GM18867 (cell line): ENCODE measurements at regions not wholly inside any gene's neighbourhood (a gene's known extent, or its start where the extent isn't known, plus 50 kb on each side); places are given as distances from the start of the nearest gene placed in this dataset.
"Not testable (repeated sequence)": the region's sequence is repeated elsewhere in the genome, so short reads cannot be mapped to it uniquely, and the experiment has no call there.

ENCODE experiments used
- ATAC-seq: cut with Tn5 transposase; IDR thresholded peaks from one replicate; pipeline ENCODE4 v1.9.1; 2021; ENCODE audit warnings: mild to moderate bottlenecking, moderate library complexity; ENCODE audit not compliant: unreplicated experiment

DNA sequence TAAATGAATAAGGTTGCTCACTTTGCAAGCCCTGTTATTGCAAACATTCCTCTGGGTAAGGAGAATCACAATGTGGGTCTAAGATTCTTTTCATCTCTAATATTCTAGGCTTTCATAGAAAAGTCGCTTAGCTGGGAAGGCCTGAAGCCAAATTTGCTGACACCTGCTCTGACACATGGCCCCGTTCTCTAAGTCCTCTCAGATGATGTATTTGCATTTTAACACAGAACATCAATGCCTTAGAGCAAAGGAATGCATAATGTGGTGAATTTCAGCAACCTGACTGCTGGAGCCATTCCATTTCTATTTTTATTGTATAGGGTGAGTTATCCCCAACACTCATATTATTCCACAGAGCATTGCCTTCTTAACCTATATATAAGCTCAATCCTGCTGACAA is 682.1 kb upstream of the NRP1 start:
- no peak for ATAC-seq

GRCh38 chr10:34015700-34016099 is 681.2 kb upstream of the NRP1 start:
- ATAC-seq: no peak

DNA sequence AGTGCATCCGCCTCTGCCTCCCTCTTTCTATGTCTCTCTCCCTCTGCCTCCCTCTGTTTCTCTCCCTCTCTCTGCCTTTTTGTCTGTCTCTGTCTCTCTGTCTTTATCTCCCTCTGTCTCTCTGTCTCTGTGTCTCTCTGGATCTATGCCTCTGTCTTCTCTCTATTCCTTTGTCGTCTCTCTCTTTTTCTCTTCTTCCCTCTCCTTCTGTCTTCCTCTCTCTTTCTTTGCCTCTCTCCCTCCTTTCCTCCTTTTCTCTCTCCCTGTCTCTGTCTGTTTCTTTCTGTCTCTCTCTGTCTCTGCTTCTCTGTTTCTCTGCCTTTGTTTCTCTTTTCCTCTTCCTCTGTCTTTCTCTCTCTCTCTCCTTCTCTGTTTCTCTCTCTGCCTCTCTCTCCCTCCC is 678.8 kb upstream of the NRP1 start:
- no peak for ATAC-seq

DNA sequence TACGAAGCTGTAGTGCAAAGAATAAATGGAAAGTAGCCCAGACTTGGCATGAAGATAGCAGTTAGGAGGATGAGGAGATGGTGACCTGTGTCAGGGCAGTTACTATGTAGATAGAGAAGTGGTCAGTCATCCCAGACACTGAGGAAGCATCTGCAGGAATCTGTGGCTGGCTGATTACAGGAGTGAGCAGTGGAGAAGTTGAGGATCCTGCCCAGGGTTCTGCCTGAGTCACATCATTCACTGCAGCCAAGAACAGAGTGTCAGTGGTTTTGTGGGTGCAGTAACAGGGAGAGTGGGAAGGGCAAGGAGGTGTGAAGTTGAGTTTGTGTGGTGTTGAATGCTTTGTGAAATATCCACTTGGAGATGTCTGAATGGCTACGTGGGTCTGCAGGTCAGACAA is 676.4 kb upstream of the NRP1 start:
- no peak for ATAC-seq

- ATAC-seq: not testable (repeated sequence)
These were observed 675.8 kb upstream of the NRP1 start for GRCh38 chr10:34010228-34010627.

DNA sequence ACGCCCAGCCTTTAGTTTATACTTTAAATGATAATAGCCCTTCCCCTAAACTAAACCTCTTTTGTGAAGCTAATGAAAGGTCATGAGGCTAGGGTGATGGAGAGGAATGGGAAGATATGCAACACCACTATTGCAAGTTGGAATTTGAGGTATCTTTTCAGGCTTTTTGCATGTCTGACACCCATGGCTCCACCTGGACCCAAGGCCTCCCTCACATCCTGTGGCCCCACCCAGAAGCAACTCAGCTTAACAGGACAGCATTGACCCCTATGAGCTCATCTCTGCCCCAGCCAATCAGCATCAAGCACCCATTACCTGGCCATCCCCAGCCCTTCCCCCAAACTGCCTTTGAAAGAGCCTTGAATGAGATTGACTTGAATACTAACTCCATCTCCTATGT is 674.2 kb upstream of the NRP1 start:
- ATAC-seq: no peak

DNA sequence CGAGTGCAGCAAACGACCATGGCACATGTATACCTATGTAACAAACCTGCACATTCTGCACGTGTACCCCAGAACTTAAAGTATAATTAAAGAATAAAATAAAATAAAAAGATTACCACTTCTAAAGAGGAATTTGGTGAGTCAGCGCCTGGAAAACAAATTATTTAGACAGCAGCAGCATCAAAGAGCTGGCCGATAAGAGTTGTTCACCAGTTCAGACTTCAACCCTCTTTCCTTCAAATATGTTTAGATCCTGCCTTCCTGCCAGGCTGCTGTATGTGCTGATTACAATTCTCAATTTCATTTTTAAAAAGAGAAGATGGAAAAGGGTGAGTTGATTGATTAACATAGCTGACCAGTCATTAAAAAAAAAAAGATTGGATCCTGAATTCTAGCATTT is 672.0 kb upstream of the NRP1 start:
- no peak for ATAC-seq

- no peak for ATAC-seq
These were observed 669.1 kb upstream of the NRP1 start for GRCh38 chr10:34003561-34003960.

GRCh38 chr10:34002896-34003295 is 668.4 kb upstream of the NRP1 start:
- peak; percentile 59 for ATAC-seq

DNA sequence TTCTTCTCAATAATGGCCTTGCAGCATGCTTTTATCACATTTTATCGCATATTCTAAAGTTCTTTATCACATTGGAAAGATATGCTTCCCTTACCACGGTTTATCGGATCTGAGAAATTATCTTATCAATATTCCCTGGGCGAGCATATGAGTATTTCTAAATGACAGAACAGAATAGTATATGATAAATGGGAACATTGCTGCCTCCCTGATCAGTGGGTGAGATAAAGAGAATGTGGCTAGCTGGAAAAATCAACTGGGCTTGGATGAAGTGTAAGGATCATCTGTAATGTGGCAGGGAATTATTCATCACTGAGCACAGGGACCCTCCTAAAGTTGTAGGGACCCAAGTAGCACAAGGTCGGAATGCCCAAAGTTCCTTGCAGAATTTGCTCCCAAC is 667.4 kb upstream of the NRP1 start:
- ATAC-seq: no peak

DNA sequence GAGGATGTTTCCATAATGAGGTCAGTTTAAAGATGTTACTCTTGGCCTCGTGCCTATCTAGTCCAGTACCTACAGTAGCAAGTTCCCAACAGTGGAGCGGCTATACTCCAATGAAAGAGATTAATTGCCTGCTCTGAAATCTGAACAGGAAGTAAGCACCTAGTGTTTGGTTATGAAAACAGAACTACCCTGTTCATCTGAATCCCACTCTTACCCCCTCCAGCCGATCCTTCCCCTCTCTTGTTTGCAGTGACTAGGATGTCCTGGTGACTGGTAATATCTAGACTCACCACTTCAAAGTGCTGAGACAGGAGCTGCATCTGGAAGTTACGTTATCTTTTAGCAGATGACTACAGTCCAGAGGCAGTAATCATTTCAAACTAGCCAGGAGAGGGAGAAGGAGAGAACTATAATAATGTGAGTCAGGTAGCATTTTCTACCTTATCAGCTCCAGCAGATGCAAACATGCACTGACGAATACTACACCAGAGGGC is 666.7 kb upstream of the NRP1 start:
- no peak for ATAC-seq

DNA sequence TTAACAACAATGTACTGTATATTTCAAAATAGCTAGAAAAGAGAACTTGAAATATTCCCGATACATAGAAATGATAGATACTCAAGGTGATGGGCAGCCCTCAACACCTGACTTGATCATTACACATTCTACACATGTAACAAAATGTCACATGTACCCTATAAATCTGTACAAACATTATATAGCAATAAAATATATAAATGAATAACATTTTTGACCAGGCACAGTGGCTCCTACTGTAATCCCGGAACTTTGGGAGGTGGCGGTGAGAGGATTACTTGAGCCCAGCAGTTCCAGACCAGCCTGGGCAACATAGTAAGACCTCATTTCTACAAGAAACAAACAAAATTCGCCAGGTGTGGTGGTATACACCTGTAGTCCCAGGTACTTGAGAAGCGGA is 659.5 kb upstream of the NRP1 start:
- ATAC-seq: no peak

GRCh38 chr10:33991924-33992323 is 657.5 kb upstream of the NRP1 start:
- no peak for ATAC-seq

DNA sequence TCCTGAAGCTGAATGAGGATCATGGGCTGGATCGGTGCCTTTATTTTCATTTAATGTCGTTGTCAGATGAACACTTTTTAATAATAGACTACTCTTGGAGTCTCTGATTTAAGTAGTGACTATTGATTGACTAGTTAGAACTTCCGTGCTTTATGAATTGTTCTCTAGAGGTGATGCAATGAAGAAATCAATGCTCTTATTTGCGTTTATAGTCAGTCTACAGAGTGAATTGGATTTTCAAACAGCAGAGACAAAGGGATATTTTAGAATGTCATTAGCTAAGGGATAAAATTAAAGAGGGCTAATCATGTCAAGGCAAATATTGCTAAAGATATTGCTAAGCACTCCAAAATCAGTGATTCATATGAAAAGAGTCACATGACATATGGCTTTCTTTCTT is 652.0 kb upstream of the NRP1 start:
- no peak for ATAC-seq

- ATAC-seq: no peak
These were observed 651.5 kb upstream of the NRP1 start for GRCh38 chr10:33986016-33986415.

DNA sequence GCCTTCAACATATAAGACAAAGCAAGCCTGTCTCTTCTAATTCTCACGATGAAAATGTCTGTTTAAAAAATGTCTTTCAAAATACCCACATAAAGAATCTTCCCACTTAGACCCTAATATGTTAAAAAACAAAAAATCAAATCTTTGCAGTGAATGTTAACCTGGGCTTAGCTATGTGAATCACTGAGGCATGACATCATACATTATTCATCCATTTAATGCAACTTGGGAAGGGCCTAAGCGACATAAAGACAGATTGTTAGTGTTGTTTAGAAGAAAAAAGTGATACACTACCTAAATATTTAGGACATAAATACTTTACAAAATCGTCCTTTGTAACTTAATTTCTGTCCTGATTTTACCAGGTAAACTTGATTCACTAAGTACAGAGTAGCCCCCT is 648.5 kb upstream of the NRP1 start:
- ATAC-seq: no peak

- ATAC-seq: no peak
These were observed 646.8 kb upstream of the NRP1 start for GRCh38 chr10:33981301-33981700.

DNA sequence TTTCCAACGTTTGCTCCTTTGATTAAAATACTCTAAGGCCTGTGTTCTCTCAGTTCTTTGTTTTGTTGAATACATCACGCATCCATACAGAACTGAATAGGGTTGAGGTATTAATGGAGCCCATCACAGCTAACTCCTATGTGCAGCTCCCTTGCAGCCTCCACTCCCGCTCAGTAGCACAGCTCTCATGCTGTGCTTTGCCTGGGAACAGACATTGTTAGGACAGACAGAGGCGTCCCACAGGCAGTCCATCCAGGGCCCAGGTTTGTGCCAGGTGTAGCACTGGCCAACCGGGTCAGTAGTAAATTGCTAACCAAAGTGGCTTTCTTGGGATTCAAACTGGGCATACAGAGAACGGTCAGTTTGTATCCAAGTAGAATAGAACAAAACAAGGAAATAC is 644.7 kb upstream of the NRP1 start:
- ATAC-seq: no peak

DNA sequence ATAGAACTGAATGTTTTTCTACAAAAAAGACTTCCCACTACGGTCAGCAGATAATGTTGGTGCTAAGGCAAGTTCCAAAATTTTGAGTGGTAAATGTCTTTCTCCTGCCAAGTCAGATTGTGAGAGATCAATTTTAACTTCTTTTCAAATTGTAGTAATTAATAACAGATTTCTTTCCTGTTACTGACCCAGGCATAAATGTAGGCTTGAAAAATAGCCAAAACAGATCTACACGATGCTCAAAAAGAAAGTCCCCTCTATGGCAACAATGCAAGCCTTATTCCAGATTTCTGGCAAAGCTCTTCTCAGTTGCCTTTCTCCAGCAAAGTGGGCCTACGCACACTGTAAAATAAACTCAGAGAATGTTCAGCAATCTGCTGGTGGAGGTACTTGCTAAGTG is 641.0 kb upstream of the NRP1 start:
- no peak for ATAC-seq

DNA sequence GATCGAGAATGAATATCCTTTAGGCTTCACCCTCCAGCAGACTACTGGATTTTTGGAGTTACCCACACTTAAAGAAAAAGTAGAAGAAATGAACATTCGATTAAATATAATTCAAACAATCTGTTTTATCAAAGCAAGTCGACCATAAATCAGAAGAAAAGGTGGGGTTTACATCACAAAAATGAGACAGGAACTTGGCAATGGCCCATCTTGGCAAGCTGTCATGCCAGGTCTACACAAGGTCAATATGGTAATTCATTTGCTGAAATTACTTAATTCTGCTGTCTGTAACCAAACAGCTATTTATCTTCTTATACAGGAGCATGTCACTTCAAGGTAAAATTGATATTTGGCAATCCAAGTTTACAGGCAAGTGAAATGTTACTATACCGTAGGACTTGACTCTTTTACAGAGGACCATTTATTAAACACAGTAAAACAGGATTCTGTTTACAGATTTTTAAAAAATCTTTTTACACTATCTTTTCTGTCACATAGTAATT is 640.6 kb upstream of the NRP1 start:
- no peak for ATAC-seq

GRCh38 chr10:33968983-33969382 is 634.5 kb upstream of the NRP1 start:
- ATAC-seq: no peak

- ATAC-seq: no peak
These were observed 633.2 kb upstream of the NRP1 start for GRCh38 chr10:33967606-33968120.

DNA sequence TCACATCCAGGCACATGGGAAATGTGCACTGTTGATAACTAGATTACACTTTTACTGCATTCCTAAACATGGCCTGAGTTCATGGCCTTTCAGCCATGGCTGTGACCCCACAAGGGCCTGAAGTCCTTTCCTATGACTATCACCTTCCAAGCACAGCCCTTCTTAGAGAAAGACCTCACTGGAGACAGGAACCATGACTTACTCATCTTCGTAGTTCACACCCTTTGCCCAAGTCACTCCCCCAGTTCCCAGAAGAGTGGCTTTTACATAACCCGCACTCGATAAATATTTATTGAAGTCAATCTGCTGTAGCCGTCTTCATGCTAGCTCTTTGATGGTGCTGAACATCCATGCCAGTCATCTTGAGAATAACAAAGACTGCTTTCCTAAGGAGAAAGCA is 632.5 kb upstream of the NRP1 start:
- no peak for ATAC-seq
